Muscle layer of colon (tissue), 2 donors: ENCODE measurements at regions not wholly inside any gene's neighbourhood (a gene's known extent, or its start where the extent isn't known, plus 50 kb on each side); places are given as distances from the start of the nearest gene placed in this dataset.
"Not testable (repeated sequence)": the region's sequence is repeated elsewhere in the genome, so short reads cannot be mapped to it uniquely, and the experiment has no call there.

ENCODE experiments used
- H3K27ac ChIP-seq: one replicate; pipeline ENCODE4 v1.7.0; 2013; ENCODE audit warnings: low read depth, mild to moderate bottlenecking, low read length, moderate library complexity
- H3K27me3 ChIP-seq, 2 donors: one replicate each; pipeline ENCODE4 v1.7.0; 2013; ENCODE audit warnings: low read length in 2 of 2, mild to moderate bottlenecking in 2 of 2; ENCODE audit not compliant: insufficient read depth in 2 of 2, control insufficient read depth in 1 of 2
- H3K36me3 ChIP-seq: one replicate; pipeline ENCODE4 v1.7.0; 2013; ENCODE audit warnings: mild to moderate bottlenecking, low read length; ENCODE audit not compliant: insufficient read depth
- H3K4me1 ChIP-seq: one replicate; pipeline ENCODE4 v1.7.0; 2013; ENCODE audit warnings: mild to moderate bottlenecking, low read length; ENCODE audit not compliant: insufficient read depth
- H3K4me3 ChIP-seq, 2 donors: one replicate each; pipeline ENCODE4 v1.7.0; 2013; ENCODE audit warnings: low read length in 2 of 2, low read depth in 1 of 2, mild to moderate bottlenecking in 1 of 2, moderate library complexity in 1 of 2
- H3K9ac ChIP-seq: one replicate; pipeline ENCODE4 v1.7.0; 2013; ENCODE audit warnings: low read length
- H3K9me3 ChIP-seq: one replicate; pipeline ENCODE4 v1.7.0; 2013; ENCODE audit warnings: mild to moderate bottlenecking, low read length
- donor health status: abdominal sarcoma.
- donor health status: Adenocarcinoma of cecum.

DNA sequence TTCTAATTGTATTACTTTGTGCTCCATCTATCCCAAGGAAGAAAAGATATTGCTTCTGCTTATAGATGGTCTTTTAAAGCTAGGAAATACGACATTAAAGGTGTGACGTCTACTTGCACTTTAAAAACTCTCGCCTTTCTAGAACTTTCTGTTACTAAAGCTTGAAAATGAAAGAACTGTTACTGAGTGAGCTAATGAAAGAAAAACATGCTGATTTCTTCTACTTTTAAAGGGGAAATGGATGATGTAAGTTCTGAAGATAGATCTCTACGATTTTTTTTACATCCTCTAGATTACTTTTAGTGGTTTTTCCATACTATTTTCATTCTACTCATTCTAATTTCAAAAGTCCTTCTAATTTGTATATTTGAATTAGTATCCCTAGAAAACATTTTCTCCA is 387.5 kb downstream of the USP25 start:
- H3K4me3 ChIP-seq: peak overlapping the region in 1 of 2 donors; percentile 8
- H3K4me1 ChIP-seq: peaks cover 12% of the 10 kb centered on the region
- no peaks in the 10 kb centered on the region for H3K27me3 ChIP-seq
- no peak overlapping the region for H3K27ac ChIP-seq
- no peak overlapping the region for H3K9ac ChIP-seq
- H3K36me3 ChIP-seq: no peaks in the 10 kb centered on the region
- no peaks in the 10 kb centered on the region for H3K9me3 ChIP-seq

DNA sequence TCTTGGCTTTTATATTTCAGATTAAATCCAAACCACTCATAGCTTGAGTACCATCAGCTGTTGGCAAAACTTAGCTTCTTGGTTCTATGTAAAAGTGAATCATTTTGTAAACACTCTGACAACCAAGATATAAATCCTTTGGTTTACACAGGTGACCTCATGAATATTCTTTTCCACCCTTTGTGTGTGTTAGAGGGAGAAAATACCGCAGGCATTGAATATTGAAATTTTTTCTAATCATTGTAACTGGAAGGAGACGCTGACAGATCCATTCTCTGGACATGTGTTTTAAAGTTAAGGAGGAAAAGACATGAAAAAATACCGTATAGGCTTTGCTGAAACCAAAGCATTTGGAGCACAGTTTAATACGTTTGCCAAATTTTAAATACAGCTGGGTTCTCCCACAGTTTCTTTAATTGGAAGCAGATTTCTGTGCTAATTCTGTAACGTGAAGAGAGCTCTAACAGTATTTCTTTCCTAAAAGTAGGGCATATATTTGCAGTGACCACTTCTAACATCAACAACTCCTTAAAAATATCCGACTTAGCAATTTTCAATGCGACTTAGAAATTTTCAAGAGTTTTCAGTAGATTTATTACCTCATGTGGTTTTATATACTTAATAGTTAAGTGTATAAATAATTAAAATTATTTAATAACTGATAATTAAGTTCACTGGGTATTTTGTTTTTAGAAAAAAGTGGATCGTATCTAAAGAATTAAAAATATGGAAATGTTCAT is 388.2 kb downstream of the USP25 start:
- no peaks in the 10 kb centered on the region for H3K36me3 ChIP-seq
- no peak overlapping the region for H3K27ac ChIP-seq
- no peaks in the 10 kb centered on the region for H3K9me3 ChIP-seq
- H3K9ac ChIP-seq: no peak overlapping the region
- H3K4me3 ChIP-seq: peak overlapping the region in 1 of 2 donors; percentile 8
- H3K4me1 ChIP-seq: peaks cover 12% of the 10 kb centered on the region
- H3K27me3 ChIP-seq: no peaks in the 10 kb centered on the region

DNA sequence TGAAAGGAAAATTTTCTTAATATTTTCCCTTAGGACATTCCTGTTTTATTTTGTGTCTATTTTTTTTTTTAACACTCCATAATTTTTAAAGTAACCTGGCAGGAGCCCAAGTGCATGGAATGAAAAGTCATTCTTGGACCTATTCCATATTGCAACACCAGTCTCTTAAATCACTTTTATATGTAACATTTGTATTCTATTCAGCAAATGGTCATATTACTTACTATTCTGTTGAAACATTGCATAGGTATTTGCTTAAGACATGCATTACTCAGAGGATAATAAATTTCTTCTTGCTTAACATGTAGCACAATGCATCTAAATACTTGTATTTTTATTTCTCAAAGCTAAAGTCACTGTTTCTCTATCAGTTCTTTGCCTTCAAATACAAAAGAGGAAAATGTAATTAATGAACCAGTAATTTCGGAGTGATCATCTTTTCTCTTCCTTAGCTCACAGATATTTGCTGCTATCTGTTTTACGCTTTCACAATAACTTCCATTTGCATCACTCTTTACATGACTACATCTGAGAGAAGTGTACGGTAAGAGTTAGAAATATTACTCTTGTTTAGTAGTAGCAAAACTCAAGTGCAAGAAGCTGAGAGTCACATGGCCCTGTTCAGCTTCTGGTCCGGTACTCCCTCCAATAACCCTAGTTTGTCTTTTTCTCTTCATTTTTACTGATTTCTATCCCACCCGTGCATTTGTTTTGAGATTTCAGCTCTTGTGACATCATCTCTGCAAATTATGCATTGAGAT is 394.8 kb downstream of the USP25 start:
- no peak overlapping the region for H3K27ac ChIP-seq
- H3K9ac ChIP-seq: no peak overlapping the region

DNA sequence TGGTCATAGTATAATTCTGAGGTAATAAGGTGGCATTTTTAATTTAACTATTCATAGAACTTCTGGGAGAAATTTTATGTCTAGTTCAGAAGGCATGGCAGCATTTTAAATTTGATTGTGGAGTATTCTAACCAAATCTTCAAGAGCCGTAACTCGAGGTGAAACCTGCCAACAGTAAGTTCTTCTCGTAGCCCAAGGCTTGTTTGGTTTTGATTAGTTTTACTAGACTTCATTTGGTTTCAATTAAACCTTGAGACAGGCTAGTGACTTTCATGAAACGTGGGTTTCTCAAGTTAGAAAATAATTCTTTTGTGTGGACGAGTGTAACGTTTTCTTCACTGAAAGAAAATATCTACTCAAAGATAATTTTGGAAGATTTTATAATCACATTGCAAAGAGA is 395.5 kb downstream of the USP25 start:
- Histone ChIP-seq H3K9ac (no peak overlapping the region), H3K27ac (no peak overlapping the region), H3K36me3 (no peaks in the 10 kb centered on the region), H3K4me1 (peaks cover 5% of the 10 kb centered on the region), H3K9me3 (no peaks in the 10 kb centered on the region), H3K4me3 (no peak overlapping the region), H3K27me3 (no peaks in the 10 kb centered on the region)

More for the DNA sequence above, 394.8 kb downstream of the USP25 start:
- Histone ChIP-seq H3K4me3 (no peak overlapping the region), H3K9me3 (no peaks in the 10 kb centered on the region), H3K36me3 (no peaks in the 10 kb centered on the region), H3K4me1 (peaks cover 5% of the 10 kb centered on the region), H3K27me3 (no peaks in the 10 kb centered on the region)

DNA sequence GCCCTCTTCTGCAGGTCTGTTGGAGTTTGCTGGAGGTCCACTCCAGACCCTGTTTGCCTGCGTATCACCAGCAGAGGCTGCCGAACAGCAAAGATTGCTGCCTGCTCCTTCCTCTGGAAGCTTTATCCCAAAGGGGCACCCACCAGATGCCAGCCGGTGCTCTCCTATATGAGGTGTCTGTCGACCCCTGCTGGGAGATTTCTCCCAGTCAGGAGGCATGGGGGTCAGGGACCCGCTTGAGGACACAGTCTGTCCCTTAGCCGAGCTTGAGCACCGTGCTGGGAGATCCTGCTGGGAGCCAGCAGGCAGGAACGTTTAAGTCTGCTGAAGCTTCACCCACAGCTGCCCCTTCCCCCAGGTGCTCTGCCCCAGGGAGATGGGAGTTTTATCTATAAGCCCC is 402.7 kb downstream of the USP25 start:
- H3K4me3 ChIP-seq, H3K27ac ChIP-seq, H3K9me3 ChIP-seq, H3K4me1 ChIP-seq, H3K36me3 ChIP-seq, H3K9ac ChIP-seq, H3K27me3 ChIP-seq: not testable (repeated sequence)

DNA sequence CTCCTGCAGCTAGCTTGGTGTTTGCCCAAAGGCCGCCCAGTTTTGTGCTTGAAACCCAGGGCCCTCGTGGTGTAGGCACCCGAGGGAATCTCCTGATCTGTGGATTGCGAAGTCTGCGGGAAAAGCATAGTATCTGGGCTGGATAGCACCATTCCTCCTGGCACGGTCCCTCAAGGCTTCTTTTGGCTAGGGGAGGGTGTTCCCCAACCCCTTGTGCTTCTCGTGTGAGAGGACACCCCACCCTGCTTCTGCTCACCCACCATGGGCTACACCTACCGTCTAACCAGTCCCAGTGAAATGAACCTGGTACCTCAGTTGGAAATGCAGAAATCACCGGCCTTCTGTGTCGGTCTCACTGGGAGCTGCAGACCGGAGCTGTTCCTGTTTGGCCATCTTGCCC is 403.5 kb downstream of the USP25 start:
- no peak overlapping the region for H3K27ac ChIP-seq
- no peak overlapping the region for H3K4me3 ChIP-seq
- H3K36me3 ChIP-seq: no peaks in the 10 kb centered on the region
- H3K27me3 ChIP-seq: no peaks in the 10 kb centered on the region
- H3K4me1 ChIP-seq: no peaks in the 10 kb centered on the region
- H3K9ac ChIP-seq: no peak overlapping the region
- no peaks in the 10 kb centered on the region for H3K9me3 ChIP-seq

DNA sequence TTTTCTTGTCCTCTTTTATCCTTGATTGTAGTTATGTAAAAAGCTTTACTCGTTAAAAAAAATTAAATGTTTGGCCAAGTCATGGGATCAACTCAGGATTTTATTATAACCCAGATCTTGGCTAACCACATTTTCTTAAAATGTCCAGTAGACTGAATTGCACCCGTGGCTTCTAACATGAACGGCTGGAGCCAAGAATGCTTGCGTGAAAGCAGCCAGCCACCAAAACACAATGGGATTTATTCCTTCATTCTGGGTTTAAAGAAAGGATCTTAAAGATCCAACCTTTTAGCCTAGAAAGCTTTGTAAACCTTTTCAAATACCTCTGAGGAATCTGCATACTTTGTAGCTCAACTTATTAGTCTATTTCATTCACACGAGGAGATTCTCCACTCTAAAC is 404.4 kb downstream of the USP25 start:
- H3K27ac ChIP-seq: no peak overlapping the region
- H3K4me3 ChIP-seq: no peak overlapping the region
- no peaks in the 10 kb centered on the region for H3K9me3 ChIP-seq
- no peaks in the 10 kb centered on the region for H3K27me3 ChIP-seq
- H3K9ac ChIP-seq: no peak overlapping the region
- no peaks in the 10 kb centered on the region for H3K36me3 ChIP-seq
- no peaks in the 10 kb centered on the region for H3K4me1 ChIP-seq

DNA sequence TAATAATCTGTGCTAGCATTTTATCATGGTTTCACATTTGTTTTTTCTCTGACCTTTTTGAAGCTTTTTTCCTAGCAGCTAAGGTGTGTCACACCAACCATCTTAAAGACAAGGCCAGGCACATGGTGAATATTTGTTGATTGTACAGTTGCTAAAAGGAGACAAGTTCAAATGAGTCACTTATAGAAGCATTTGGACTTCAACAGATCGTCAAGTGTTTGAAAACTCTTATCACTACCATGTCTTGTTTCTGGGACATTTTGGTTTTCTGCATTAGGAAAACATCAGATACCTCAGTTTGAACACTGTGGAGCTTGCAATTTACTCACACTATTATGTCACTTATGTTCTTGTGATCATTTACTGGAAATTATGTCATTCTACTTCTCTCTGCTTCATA is 407.3 kb downstream of the USP25 start:
- Histone ChIP-seq H3K4me3 (no peak overlapping the region), H3K27me3 (no peaks in the 10 kb centered on the region), H3K36me3 (no peaks in the 10 kb centered on the region), H3K9me3 (no peaks in the 10 kb centered on the region), H3K4me1 (no peaks in the 10 kb centered on the region), H3K9ac (no peak overlapping the region), H3K27ac (no peak overlapping the region)

DNA sequence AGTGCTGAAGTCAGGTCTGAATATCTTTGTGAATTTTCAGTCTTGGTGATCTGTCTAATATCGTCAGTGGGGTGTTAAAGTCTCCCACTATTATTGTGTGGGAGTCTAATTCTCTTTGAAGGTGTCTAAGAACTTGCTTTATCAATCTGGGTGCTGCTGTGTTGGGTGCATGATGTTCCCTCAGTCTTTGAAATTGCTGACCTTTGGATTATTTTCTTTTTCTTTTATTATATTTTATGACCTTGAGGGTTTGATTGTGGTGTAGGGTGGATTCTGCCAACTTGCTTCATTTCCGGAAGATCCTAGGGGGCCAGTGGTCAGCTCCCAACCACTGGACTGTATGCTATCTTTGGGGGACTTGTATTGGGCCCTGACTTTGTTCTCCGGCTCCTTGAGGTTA is 415.3 kb downstream of the USP25 start:
- Histone ChIP-seq H3K27me3 (no peaks in the 10 kb centered on the region), H3K4me3 (no peak overlapping the region), H3K36me3 (no peaks in the 10 kb centered on the region), H3K9ac (no peak overlapping the region), H3K9me3 (no peaks in the 10 kb centered on the region), H3K4me1 (no peaks in the 10 kb centered on the region), H3K27ac (no peak overlapping the region)

DNA sequence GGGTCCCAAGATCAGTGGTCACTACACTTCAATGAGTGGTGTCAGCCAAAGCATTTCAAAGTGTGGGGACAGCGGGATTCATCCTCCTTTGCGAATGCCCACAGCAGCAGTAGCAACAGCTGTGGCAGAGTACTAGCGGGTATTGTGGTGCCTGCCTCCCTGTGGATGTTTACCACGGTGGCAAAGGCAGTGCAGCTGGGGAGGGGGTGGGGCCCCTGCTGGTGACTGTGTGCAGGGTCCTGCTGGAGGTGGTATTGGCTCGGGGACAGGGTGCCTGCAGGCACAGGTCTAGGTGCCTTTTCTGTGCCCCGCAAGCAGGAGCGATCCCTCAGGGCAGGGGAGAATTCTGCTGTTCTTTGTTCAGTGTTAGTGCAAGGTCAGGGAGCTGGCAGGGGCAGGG is 415.7 kb downstream of the USP25 start:
- no peaks in the 10 kb centered on the region for H3K27me3 ChIP-seq
- no peaks in the 10 kb centered on the region for H3K36me3 ChIP-seq
- no peaks in the 10 kb centered on the region for H3K4me1 ChIP-seq
- no peaks in the 10 kb centered on the region for H3K9me3 ChIP-seq
- H3K4me3 ChIP-seq: no peak overlapping the region
- no peak overlapping the region for H3K9ac ChIP-seq
- no peak overlapping the region for H3K27ac ChIP-seq

DNA sequence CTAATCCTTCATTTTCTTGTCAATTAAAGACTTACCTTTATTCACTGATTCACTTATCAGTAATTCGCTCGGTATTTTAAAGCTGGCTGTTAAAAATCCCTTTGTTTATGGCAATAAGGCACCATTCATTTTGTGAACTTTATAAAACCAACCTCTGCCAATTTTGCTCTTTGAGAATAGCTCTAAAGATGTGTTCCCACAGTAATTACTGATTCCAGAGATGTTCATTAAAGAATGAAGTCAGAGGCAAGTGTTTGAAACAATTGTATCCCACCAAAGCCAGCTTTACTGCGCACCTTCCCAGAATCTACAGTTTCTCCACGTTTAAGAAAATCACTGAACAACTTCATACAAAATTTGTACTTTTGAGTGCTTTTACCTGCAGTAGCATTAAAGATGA is 424.5 kb downstream of the USP25 start:
- Histone ChIP-seq H3K9me3 (no peaks in the 10 kb centered on the region), H3K4me1 (no peaks in the 10 kb centered on the region), H3K36me3 (no peaks in the 10 kb centered on the region), H3K27ac (no peak overlapping the region), H3K9ac (no peak overlapping the region), H3K27me3 (no peaks in the 10 kb centered on the region), H3K4me3 (no peak overlapping the region)
